ENCODE measurements at regions not wholly inside any gene's neighbourhood (a gene's known extent, or its start where the extent isn't known, plus 50 kb on each side); places are given as distances from the start of the nearest gene placed in this dataset.

DNA sequence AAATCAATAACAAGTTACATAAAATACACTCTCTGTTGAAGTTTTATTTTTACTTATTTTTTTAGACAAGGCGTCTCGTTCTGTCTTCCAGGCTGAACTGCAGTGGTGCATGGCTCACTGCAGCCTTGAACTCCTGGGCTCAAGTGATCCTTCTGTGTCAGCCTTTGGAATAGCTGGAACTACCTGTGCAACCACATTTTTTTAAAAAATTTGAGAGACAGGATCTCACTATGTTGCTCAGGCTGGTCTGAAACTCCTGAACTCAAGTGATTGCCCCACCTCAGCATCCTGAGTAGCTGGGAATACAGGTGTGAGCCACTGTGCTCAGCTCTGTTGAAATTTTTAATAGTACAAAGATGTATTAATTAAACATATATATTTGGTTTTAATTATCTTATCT, 614.3 kb upstream of the ARRDC4 start:
- DNase-seq (ENCODE audit: low read depth), result no peak

DNA sequence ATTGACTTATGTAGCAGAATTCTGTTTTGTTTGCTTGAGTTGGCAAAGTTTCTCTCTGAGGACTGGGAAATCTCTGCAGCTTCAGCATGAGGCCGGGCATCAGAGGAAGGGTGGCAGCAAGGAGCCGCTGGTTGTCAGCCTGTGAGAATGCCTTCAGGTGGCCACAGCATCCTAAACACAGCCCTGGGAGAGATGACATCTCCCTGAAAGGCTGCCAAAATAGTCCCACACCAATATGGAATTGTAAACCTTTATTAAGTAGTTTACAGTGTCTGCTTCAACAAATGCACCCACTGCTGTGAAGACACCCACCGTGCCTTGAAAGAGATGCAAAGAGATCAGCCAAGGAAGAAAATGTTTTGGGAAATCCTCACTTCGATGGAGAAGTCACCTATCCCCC, 609.7 kb upstream of the ARRDC4 start:
- no peak for DNase-seq (ENCODE audit: low read depth)

DNA sequence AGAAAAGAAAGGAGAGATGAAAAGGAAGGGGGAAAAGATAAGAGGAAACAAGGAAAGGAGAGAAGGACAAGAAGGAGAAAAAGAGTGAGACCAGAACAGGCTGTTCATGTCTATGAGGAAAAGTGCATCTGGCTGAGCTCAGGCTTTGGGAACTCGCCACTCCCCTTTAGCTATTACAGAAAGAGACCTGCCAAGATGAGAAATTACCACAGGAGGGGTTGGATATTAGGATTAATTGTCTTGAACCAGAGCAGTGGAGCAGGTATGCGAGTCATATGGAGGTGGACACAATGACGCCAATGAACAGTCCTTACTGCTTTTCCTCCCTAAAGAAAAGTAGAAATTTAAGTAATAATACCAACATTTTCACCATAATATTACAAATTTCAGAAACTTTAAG, 577.0 kb upstream of the ARRDC4 start:
- no peak for DNase-seq (ENCODE audit: low read depth)

DNA sequence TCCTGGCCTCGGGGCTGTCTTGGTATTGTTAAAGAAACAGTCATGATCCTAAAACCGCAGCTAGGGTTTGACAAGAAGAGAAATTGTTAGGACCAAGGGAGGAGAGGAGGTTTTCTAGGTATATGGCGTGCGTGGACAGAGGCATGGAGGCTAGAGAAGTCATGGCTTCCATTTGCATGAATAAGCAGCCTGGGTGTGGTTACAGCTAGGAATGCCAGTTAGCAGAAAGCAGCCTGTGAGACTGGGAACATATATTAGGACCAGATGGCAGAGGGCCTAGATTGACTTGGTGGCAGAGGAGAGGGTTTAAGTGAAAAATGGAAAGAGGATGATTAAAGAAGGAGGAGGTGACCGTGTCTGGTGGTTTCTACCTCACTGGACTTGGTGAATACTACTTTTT, 573.6 kb upstream of the ARRDC4 start:
- DNase-seq (ENCODE audit: low read depth), result no peak

DNA sequence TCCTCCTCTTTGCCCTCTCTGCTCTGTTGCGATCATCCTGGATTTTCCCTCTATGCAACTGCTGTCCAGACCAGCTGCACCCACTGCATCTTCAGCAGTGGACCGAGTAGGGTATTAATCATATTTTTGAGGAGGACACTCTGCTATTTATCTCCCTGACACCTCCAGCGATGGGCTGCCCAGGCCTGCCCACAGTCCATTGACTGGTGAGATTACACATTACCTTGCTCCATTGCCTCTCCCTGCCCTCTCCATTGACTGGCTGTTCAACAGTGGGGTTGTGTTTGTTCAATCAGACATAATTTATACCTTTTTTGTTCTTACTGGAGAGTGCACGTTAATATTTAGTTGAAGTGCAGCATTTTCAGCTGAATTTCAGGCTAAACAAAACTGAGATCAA, 559.3 kb upstream of the ARRDC4 start:
- DNase-seq (ENCODE audit: low read depth), result no peak

DNA sequence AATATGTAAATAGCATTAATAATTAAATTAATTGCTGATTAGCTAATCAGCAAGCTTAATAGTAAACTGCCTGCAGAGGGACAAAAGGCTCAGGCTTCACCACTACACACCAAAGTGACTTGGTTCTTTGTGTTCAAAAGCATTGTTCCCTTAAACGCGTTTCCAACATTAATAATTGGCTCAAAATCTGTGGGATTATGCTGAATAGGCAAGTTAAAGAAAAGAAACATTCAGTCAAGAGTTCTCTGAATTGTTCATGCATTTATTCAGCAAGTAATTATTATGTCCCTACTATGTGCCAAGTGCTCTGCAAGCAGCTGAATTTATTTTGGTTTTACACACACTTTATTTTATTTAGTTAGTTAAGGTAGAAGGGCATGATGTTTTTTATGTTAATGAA, 558.5 kb upstream of the ARRDC4 start:
- DNase-seq (ENCODE audit: low read depth), result no peak

DNA sequence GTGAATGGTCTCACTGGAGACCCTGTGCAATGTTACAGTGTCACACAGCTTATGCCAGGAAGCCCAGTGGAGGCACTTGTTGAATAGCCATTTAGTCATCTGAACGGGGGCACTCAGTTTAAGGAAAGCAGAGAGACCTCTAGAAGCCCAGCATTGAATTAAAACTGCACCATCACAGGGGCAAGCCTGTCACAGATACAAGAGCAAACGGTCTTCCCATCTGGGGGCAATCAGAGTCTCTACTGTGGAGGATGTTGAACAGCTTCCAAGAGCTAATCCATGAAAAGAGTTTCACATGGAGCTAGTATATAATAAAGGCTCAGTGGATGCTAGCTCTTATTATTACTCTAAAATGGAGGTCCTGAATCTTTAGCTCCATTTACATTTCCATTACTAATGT, 553.7 kb upstream of the ARRDC4 start:
- DNase-seq (ENCODE audit: low read depth), result no peak

DNA sequence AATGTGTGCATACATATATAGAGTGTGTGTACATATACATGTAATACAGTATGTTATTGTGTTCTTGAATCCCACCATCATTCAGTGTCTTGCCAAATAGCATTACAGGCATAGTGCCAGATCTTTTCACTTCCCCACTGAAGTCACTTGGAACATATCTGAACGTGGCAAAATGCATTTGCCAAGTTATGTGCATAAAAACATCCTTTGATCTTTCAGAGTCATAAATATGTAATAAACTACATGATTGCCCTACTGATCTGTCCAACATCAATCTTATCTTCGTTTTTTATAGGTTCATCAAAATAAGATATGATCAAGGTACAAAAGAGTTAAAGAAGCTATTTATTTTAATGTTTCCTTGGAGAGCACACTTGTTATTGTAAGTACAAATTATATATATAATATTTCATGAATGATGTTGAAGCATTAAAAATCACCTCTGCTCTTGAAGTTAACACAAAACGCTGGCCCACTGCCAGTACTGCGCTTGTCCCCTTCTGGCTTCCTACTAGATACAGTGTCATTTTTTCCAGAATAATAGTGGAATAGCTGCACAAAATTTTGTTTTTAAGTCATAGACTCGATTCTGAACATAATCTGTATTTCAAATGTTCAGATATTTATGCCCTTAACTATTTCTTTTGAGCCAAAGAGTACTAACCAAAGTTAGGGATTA, 549.5 kb upstream of the ARRDC4 start:
- no peak for DNase-seq (ENCODE audit: low read depth)

DNA sequence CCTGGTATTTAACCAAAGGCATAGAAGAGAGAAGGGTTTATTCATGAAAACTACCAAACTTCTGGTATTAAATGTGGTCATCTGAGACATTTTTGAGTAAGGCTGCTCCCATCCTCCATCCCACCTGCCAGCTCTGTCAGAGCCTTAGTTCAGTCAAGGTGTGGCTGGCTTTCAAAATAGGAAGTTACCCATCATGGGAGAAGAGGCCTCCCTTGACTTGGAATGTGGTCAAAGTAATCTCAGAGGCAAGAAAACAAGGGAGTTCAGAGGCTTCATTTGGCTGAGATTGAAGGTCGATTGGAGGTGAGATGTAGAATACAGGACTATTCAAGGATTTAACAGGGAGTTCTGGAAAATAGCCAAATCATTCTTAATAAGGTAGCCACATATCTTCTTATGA, 540.4 kb upstream of the ARRDC4 start:
- no peak for DNase-seq (ENCODE audit: low read depth)

DNA sequence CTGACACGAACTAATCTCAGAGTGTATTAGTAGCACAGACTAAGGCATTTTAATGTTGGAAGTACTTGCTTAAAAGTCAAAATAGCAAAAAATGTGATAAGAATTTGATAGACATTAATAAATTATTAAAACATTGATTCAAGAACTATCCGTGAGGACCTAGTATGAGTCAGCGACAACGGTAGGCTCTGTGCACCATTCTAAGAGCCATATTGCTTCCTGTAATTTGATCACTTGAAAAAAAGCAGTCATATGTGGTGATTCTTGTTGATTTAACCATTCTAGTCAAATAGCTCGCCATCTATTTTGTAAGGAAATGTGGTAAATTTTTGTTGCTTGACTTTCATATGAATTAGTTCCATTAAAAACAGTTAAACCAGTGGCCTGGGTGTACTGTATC, 534.9 kb upstream of the ARRDC4 start:
- no peak for DNase-seq (ENCODE audit: low read depth)

DNA sequence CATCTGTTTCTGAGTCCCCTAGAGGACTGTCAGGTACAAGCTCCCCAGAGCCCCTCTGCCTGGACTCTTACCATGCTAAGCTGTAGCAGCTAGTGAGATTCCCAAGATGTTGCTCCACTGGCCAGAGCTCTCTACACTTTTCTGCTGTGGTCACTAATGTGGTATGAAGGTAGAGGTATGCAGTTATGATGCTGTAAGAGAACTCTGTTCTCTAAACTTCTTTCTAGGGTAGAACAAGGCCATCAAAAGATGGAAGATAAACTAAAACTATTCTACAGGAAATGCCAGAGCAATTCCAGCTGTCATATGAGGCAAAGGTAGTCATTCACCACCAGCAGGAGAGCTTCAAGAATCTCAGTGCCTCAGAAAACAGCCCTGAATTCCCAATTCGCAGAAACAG, 517.4 kb upstream of the ARRDC4 start:
- DNase-seq (ENCODE audit: low read depth), result no peak

DNA sequence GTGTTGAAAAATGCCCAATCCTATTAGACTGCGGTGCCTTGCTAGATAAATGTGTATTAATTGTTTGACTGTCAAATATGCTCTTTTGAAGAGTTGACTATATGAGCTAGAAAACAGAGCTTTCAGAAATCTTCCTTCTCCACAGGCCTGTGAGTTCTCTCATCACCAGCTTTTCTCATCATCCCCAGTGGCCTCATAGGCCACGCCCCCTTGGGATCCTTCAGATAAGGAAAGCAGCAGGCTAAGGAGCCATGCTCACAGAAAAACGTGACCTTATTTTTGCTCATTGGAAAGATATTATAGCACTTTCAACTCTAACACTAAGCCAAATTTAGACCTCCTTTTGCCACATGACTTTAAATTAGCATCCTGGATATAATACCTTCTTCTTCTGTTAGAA, 514.4 kb upstream of the ARRDC4 start:
- DNase-seq (ENCODE audit: low read depth), result no peak

DNA sequence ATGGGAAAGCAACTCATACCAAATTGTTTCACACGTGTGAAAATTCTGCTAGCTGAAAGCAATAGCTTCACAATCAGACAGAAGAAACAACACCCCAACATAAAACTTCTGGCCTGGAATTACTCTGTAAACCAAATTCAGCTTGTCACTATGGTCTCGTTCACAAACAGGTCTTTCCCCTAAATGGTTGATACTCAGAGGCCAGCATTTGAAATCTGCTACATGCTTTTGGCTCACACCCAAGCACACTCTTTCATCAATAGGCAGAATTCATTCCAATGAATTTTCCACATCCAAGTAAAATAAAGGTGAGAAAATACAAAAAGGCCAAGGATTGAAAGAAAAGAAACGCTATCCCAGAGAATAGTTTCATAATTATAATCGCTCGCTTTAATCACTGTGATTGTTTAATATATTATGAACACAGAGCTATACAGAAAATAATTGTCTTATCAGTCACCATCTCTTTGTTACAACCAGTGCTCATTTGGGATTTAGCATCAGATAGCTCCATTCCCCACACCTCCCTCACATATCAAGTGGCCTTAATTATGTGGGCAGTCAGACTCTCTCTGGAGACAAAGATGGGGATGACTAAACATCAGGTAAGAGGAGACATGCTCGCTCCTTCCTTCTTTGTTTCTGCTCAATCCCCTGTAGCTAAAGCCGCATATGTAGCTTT, 503.8 kb upstream of the ARRDC4 start:
- DNase-seq (ENCODE audit: low read depth), result no peak

DNA sequence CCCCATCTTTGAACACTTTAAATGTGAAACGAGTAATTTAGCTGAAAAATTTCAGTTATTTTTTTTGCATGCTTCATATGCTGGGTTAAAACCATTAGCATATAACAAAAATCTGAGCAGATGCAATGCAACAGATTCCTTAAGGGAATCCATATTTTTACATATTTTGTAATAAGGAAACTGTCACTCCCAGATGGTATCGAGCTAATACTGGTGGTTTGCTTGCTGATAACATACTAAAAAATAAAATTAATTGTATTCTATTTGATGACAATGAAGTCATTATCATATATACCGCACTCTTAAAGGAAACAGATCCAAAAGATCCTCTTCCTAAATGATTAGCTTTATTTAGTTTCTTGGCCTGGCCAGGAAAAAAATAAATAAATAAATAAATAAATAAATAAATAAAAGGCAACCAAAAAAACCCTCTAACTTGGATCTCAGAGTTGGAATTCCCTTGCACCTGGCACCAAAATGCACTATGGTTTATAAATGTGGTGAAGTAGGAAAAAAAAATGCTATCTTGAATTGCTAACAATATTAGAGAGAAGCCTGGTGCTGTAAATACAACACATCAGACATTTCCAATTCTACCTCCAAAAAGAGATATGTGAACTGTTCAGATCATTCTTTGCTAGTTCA, 503.2 kb upstream of the ARRDC4 start:
- no peak for DNase-seq (ENCODE audit: low read depth)

DNA sequence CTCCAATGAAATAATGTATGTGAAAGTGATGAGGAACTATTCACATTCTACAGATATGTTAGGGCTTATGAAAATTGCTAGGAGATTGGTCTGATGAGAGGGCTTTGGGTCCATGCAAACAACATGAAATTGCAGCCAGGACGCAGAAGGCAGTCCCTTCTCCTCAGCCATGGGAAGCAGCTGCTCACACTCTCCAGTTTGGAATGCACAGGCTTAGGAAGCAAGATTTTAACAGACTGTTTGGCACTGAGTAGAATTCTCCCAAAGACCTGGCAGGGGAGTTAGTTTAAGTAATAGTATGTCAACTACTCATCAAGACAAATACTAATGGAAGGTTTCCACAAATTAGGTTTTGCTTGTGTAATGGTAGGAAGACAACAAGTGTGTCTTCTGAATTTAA, 500.7 kb upstream of the ARRDC4 start:
- no peak for DNase-seq (ENCODE audit: low read depth)

DNA sequence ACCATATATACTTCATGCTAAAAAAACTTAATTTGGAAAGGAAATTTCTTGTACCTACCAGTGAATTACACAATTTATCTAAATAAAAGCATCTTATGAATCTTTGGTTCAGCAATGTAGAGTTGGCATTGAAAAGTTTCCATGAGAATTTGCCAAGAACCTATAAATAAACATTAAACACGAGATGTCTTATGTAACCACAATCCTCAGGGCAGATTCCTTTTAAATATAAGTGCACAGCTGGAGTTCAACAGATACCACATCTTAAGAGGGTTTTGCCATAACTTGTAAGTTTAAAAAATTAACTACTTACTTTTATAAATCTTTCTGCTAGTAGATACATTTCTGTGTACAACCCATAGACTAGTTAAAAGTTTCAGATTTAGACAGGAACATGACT, 499.3 kb upstream of the ARRDC4 start:
- DNase-seq (ENCODE audit: low read depth), result no peak

DNA sequence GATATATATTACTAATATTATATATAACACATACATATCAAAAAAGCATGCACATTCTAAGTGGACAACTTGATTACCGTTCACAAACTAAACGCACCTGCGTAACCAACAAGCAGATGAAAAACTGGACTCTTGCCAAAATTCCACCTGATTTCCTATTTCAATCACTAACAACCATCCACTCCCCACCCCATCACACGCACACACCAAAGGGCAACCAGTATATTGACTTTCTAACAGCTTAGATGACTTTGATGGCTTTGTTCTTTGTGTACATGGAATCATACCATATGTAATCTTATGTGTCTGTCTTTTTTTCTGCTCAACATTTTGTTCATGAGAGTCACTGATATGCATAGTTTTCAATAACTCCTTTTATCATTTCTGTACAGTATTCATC, 496.8 kb upstream of the ARRDC4 start:
- no peak for DNase-seq (ENCODE audit: low read depth)

DNA sequence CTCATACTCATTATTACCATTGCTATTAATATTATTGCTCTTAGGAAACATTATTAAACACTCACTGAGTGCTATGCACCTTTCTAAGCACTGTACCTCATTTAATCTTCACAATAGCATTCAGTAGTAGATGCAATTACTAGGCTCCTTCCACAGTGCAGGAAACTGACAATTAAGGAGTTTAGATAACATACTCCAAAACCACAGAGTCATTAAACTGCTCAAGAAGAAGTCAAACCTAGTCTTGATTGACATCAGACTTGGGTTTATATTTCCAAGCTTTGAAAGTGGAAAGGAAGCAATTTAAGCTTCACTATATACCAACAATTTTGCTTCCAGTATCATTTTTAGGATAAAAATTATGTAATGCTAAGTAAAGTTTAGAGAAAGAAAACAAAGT, 490.1 kb upstream of the ARRDC4 start:
- DNase-seq (ENCODE audit: low read depth), result no peak

DNA sequence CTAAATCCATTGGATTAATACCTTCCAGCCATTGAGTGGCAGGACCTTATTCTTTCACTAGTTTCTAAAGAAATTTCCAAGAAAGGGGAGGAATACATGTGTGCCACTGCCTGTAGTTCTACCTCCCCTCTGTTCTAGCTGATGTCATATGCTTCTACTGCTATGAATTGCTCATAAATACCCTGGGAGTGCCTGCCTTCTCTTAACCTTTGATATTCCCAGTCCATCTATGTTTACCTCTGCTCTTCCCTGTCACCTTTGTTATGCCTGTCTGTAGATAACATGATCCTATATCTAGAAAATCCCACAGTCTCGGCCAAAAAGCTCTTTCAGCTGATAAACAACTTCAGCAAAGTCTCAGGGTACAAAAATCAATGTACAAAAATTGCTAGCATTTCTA, 486.9 kb upstream of the ARRDC4 start:
- no peak for DNase-seq (ENCODE audit: low read depth)

DNA sequence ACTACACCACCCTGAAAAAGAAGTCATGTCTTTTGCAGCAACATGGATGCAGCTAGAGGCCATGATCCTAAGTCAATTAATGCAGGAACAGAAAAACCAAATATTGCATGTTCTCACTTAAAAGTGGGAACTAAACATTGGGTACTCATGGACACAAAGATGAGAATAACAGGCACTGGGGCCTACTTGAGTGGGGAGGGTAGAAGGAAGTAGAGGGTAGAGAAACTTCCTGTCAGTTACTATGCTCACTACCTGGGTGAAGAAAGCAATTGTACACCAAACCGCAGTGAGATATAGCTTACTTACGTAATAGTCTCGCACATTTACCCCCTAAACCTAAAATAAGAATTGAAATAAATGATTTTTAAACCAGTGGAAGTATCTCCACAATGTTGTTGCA, 480.5 kb upstream of the ARRDC4 start:
- DNase-seq (ENCODE audit: low read depth), result no peak

DNA sequence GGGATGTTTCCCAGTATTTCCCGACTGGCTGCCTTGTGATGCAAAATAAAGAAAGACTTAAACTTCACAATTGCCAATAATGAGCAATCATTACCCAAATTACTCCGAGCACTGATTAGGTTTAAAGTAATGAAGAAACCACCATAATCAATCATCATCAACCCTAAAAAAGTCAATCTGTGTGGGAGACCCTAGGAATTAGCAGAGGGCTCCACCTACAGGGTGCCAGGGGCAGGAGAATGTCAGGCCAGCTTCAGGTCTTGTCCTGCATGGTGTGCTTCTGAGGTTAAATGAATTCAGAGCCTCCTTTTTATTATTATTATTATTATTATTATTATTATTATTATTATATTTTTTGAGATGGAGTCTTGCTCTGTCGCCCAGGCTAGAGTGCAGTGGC, 478.0 kb upstream of the ARRDC4 start:
- DNase-seq (ENCODE audit: low read depth), result no peak

DNA sequence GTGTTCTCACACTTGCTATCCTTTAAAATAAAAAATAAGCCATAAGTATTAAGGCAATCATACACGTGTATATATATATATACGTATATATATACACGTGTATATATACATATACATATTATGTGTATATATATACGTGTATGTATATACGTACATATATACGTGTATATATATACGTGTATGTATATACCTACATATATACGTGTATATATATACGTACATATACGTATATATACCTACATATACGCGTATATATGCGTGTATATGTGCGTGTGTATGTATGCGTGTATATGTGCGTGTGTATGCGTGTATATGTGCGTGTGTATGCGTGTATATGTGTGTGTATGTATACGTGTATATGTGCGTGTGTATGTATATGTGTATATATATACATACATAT, 477.3 kb upstream of the ARRDC4 start:
- DNase-seq (ENCODE audit: low read depth), result no peak

DNA sequence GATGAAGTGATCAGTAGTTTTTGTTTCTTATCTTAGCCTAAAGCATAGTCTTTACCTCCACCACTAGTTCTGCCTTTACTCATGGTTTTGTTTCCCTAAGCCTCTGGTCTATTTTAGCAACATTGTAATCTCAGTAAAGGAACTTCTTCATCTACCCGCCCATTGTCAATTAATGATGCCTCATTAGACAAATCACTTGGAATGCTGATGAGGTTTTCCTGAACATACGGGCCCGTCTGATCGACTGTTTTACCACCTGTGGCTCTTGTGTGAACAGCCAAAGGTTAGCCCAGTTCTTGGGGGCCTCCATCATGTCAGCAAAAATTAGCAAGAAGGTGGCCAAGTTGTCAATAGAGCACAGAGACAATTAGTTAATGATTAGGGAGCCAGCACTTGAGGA, 470.1 kb upstream of the ARRDC4 start:
- DNase-seq (ENCODE audit: low read depth), result no peak

DNA sequence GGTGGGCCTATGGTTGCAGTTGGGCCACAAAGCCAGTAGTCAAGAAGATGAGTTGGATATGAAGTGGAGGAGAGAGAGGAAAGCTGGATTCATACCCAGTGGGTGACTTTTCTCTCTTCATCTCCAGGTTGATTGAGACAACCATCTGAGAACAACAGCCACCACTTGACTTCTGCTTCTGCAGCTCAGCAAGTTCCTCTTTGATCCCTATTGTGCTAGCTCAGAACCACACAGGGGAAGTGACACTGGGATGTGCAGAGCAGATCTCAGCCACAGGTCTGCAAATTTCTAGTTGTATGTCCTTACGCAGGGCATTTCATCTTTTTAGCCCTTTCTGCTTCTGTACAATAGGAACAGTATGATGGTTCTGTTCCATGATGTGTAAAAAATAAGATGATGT, 459.2 kb upstream of the ARRDC4 start:
- DNase-seq (ENCODE audit: low read depth), result no peak

Measured in GM04504 (cell line).